Uterus (tissue), 2 donors: ENCODE measurements at regions not wholly inside any gene's neighbourhood (a gene's known extent, or its start where the extent isn't known, plus 50 kb on each side); places are given as distances from the start of the nearest gene placed in this dataset.

Experiments used
- POLR2A ChIP-seq, 2 donors: fragments of 450-650 bp; IDR thresholded peaks; one replicate each; pipeline ENCODE4 v1.6.1; 2016; ENCODE audit warnings: antibody characterized with exemption in 2 of 2, mild to moderate bottlenecking in 1 of 2, moderate library complexity in 1 of 2
- TF ChIP-seq, protein P1 (sequence below), 4 experiments: fragments of 200-600 bp in 2 of 4; fragments of 450-650 bp in 2 of 4; sonication (generic) in 2 of 4; IDR thresholded peaks; one replicate each; pipeline ENCODE4 v1.5.1; 2016 to 2019; ENCODE audit warnings: antibody characterized with exemption in 4 of 4, mild to moderate bottlenecking in 2 of 4, moderate library complexity in 1 of 4

DNA sequence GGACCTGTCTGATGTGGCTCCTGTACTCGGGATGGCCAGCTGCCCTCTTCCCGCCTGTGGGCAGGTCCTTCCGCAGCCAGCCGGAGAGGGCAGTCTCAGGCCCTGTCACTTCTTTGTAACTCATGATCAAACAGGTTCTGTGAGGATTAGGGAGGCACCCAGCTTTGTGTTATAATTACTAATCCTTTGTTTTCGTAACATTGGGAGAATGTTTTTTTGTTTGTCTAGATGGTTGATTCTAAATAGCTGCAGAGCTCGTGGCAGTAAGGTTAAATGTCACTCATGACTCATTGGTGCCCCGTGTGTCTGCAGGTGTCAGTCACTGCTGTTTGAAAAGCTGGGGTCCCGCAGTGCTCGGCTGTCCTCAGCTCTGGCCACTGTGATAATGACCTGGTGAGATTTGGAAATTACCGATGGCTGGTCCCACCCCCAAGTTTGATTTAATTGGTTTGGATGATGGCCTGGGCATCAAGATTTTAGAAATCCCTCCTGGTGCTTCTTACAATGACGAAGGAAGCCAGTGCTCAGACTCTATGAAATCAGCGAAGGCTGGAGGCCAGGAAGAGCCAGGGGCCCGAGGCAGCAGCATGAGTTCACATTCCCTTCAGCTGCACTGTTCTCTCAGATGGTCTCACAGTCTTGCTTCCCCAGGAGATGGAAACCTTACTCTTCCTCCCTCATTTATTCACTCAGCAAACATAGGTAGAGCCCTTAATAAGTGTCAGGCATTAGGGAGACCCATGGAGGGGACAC is 172.8 kb downstream of the VAPA start:
- TF ChIP-seq, protein P1, sequence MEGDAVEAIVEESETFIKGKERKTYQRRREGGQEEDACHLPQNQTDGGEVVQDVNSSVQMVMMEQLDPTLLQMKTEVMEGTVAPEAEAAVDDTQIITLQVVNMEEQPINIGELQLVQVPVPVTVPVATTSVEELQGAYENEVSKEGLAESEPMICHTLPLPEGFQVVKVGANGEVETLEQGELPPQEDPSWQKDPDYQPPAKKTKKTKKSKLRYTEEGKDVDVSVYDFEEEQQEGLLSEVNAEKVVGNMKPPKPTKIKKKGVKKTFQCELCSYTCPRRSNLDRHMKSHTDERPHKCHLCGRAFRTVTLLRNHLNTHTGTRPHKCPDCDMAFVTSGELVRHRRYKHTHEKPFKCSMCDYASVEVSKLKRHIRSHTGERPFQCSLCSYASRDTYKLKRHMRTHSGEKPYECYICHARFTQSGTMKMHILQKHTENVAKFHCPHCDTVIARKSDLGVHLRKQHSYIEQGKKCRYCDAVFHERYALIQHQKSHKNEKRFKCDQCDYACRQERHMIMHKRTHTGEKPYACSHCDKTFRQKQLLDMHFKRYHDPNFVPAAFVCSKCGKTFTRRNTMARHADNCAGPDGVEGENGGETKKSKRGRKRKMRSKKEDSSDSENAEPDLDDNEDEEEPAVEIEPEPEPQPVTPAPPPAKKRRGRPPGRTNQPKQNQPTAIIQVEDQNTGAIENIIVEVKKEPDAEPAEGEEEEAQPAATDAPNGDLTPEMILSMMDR (IDR thresholded peaks at IDR 0.05) = no peak
- TF ChIP-seq POLR2A (IDR thresholded peaks at IDR 0.05) = no peak
